Ramos (cell line): ENCODE measurements at regions not wholly inside any gene's neighbourhood (a gene's known extent, or its start where the extent isn't known, plus 50 kb on each side); places are given as distances from the start of the nearest gene placed in this dataset.

Experiments used
- in situ Hi-C: fragments of 300-500 bp; cut with MboI; formaldehyde crosslinking; loops from one replicate; pipeline ENCODE4 v1.14.3; 2022; ENCODE audit warnings: low sequenced_read_pairs; ENCODE audit not compliant: unreplicated experiment

- in situ Hi-C loops = no loop called here
Observed at GRCh38 chr11:24070435-24070834, 426.4 kb upstream of the LUZP2 start.

- in situ Hi-C loops = no loop called here
Observed at GRCh38 chr11:24078018-24078417, 418.8 kb upstream of the LUZP2 start.

- in situ Hi-C loops = no loop called here
Observed at GRCh38 chr11:24082241-24082640, 414.6 kb upstream of the LUZP2 start.

- in situ Hi-C loops = no loop called here
Observed at GRCh38 chr11:24082860-24083259, 414.0 kb upstream of the LUZP2 start.

- in situ Hi-C loops = no loop called here
Observed at GRCh38 chr11:24084956-24085355, 411.9 kb upstream of the LUZP2 start.

- in situ Hi-C loops = no loop called here
Observed at GRCh38 chr11:24086921-24087320, 409.9 kb upstream of the LUZP2 start.

GRCh38 chr11:24091594-24091993 is 405.3 kb upstream of the LUZP2 start:
- in situ Hi-C loops = no loop called here

- in situ Hi-C loops = no loop called here
Observed at GRCh38 chr11:24093375-24093774, 403.5 kb upstream of the LUZP2 start.

- in situ Hi-C loops = no loop called here
Observed at GRCh38 chr11:24108609-24109008, 388.2 kb upstream of the LUZP2 start.

- in situ Hi-C loops = no loop called here
Observed at GRCh38 chr11:24122291-24122690, 374.6 kb upstream of the LUZP2 start.

- in situ Hi-C loops = no loop called here
Observed at GRCh38 chr11:24124876-24125275, 372.0 kb upstream of the LUZP2 start.

- in situ Hi-C loops = no loop called here
Observed at GRCh38 chr11:24131698-24132097, 365.2 kb upstream of the LUZP2 start.

- in situ Hi-C loops = no loop called here
Observed at GRCh38 chr11:24132471-24132870, 364.4 kb upstream of the LUZP2 start.

GRCh38 chr11:24134879-24135589 is 361.8 kb upstream of the LUZP2 start:
- in situ Hi-C loops = no loop called here

GRCh38 chr11:24142062-24142461 is 354.8 kb upstream of the LUZP2 start:
- in situ Hi-C loops = no loop called here

GRCh38 chr11:24145411-24145810 is 351.4 kb upstream of the LUZP2 start:
- in situ Hi-C loops = no loop called here

- in situ Hi-C loops = no loop called here
Observed at GRCh38 chr11:24153337-24153736, 343.5 kb upstream of the LUZP2 start.

- in situ Hi-C loops = no loop called here
Observed at GRCh38 chr11:24155792-24156191, 341.1 kb upstream of the LUZP2 start.

GRCh38 chr11:24157316-24157715 is 339.5 kb upstream of the LUZP2 start:
- in situ Hi-C loops = no loop called here

GRCh38 chr11:24161587-24161986 is 335.3 kb upstream of the LUZP2 start:
- in situ Hi-C loops = no loop called here

GRCh38 chr11:24163146-24163545 is 333.7 kb upstream of the LUZP2 start:
- in situ Hi-C loops = no loop called here

- in situ Hi-C loops = no loop called here
Observed at GRCh38 chr11:24163841-24164240, 333.0 kb upstream of the LUZP2 start.

- in situ Hi-C loops = no loop called here
Observed at GRCh38 chr11:24171869-24172268, 325.0 kb upstream of the LUZP2 start.
